SK-N-SH treated with all-trans-retinoic acid at 6 μM for 48 hours (cell line): ENCODE measurements at regions not wholly inside any gene's neighbourhood (a gene's known extent, or its start where the extent isn't known, plus 50 kb on each side); places are given as distances from the start of the nearest gene placed in this dataset.

ENCODE experiments used
- ATAC-seq: fragments of 200-7000 bp; cut with Tn5 transposase; 3 replicates; pipeline ENCODE4 v1.9.1; 2020; ENCODE audit warnings: mild to moderate bottlenecking, moderate library complexity
- ARNTL ChIP-seq: fragments of 450-650 bp; formaldehyde crosslinking; IDR thresholded peaks from 2 replicates; pipeline ENCODE4 v1.5.0; 2020; ENCODE audit warnings: low read depth, mild to moderate bottlenecking, moderate library complexity, borderline replicate concordance
- BACH2 ChIP-seq: fragments of 250-450 bp; sonication (Bioruptor Pico); IDR thresholded peaks from 2 replicates; pipeline ENCODE4 v1.9.0; 2021; ENCODE audit warnings: mild to moderate bottlenecking, borderline replicate concordance
- CSDC2 ChIP-seq: fragments of 250-450 bp; sonication (Bioruptor Pico); IDR thresholded peaks from 2 replicates; pipeline ENCODE4 v1.5.0; 2020; ENCODE audit warnings: mild to moderate bottlenecking, moderate library complexity
- CSRNP3 ChIP-seq: fragments of 250-450 bp; sonication (Bioruptor Pico); IDR thresholded peaks from 2 replicates; pipeline ENCODE4 v1.5.1; 2021; ENCODE audit warnings: mild to moderate bottlenecking, moderate library complexity
- ESRRG ChIP-seq: fragments of 250-450 bp; sonication (Bioruptor Pico); IDR thresholded peaks from 2 replicates; pipeline ENCODE4 v1.6.1; 2021; ENCODE audit warnings: mild to moderate bottlenecking
- PATZ1 ChIP-seq: fragments of 250-450 bp; sonication (Bioruptor Pico); IDR thresholded peaks from 2 replicates; pipeline ENCODE4 v1.8.0; 2020; ENCODE audit warnings: mild to moderate bottlenecking, moderate library complexity, borderline replicate concordance
- PPARA ChIP-seq: fragments of 250-450 bp; sonication (Bioruptor Pico); IDR thresholded peaks from 2 replicates; pipeline ENCODE4 v1.5.0; 2020; ENCODE audit warnings: mild to moderate bottlenecking, borderline replicate concordance
- TCF4 ChIP-seq: fragments of 250-450 bp; sonication (Bioruptor Pico); IDR thresholded peaks from 2 replicates; pipeline ENCODE4 v1.8.0; 2021; ENCODE audit warnings: mild to moderate bottlenecking, moderate library complexity, borderline replicate concordance
- TOX ChIP-seq: fragments of 250-450 bp; sonication (Bioruptor Pico); IDR thresholded peaks from 2 replicates; pipeline ENCODE4 v1.8.0; 2021; ENCODE audit warnings: mild to moderate bottlenecking, moderate library complexity, borderline replicate concordance
- ZC3H10 ChIP-seq: fragments of 250-450 bp; sonication (Bioruptor Pico); IDR thresholded peaks from 2 replicates; pipeline ENCODE4 v1.5.1; 2021; ENCODE audit warnings: mild to moderate bottlenecking, moderate library complexity
- ZNF565 ChIP-seq: fragments of 450-650 bp; formaldehyde crosslinking; conservative IDR thresholded peaks from 2 replicates; pipeline ENCODE4 v1.5.0; 2020; ENCODE audit warnings: low read depth, mild to moderate bottlenecking, moderate library complexity
- ZNF70 ChIP-seq: fragments of 450-650 bp; formaldehyde crosslinking; IDR thresholded peaks from 2 replicates; pipeline ENCODE4 v1.5.0; 2020; ENCODE audit warnings: mild to moderate bottlenecking, moderate library complexity
- ZNF8 ChIP-seq: fragments of 450-650 bp; formaldehyde crosslinking; IDR thresholded peaks from 2 replicates; pipeline ENCODE4 v1.5.0; 2020; ENCODE audit warnings: mild to moderate bottlenecking, moderate library complexity
- TF ChIP-seq, protein P1 (sequence below): fragments of 250-450 bp; sonication (Bioruptor Pico); IDR thresholded peaks from 2 replicates; pipeline ENCODE4 v1.5.0; 2020; ENCODE audit warnings: mild to moderate bottlenecking, moderate library complexity
- TF ChIP-seq, protein P2 (sequence below): fragments of 250-450 bp; sonication (Bioruptor Pico); IDR thresholded peaks from 2 replicates; pipeline ENCODE4 v1.8.0; 2021; ENCODE audit warnings: low read depth, mild to moderate bottlenecking, moderate library complexity, borderline replicate concordance

DNA sequence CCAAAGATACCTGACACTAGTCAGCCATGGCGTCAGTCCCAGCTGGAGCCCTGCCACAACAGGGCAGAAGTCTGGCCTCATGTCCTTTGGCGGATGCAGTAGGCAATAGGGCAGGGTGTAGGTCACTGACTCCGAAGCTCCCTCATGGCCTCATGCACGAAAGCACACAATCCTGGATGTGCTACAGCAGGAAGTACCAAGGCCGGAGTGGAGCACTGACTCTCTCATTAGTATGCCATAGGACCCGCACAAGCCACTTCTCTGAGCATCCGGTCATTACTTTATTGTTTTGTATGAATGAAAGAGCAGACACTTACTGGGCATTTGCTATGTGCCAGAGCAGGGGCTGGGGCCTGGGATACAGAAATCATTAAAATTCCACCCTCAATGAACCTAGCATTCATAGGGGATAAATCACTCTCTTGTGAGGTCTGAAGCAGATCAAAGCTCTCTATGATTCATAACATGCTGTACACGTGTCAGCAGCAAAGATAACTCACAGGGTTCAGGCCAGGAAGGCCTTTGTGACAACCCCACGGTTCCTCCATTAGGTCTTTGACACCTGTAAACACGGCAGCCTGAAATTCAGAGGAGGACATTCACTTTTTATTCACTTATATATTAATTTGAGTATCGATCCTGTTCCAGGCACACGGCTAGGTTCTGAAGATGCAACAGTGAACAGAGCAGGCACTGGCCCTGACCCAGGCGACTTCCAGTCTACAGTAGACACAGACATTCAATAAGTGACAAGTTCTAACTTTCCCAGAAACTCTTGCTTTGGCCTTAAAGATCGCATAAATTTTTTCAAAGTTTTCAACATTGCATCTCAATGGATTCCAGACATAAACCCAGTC, 357.9 kb upstream of the USP24 start (continued):
- TF ChIP-seq, protein P1, sequence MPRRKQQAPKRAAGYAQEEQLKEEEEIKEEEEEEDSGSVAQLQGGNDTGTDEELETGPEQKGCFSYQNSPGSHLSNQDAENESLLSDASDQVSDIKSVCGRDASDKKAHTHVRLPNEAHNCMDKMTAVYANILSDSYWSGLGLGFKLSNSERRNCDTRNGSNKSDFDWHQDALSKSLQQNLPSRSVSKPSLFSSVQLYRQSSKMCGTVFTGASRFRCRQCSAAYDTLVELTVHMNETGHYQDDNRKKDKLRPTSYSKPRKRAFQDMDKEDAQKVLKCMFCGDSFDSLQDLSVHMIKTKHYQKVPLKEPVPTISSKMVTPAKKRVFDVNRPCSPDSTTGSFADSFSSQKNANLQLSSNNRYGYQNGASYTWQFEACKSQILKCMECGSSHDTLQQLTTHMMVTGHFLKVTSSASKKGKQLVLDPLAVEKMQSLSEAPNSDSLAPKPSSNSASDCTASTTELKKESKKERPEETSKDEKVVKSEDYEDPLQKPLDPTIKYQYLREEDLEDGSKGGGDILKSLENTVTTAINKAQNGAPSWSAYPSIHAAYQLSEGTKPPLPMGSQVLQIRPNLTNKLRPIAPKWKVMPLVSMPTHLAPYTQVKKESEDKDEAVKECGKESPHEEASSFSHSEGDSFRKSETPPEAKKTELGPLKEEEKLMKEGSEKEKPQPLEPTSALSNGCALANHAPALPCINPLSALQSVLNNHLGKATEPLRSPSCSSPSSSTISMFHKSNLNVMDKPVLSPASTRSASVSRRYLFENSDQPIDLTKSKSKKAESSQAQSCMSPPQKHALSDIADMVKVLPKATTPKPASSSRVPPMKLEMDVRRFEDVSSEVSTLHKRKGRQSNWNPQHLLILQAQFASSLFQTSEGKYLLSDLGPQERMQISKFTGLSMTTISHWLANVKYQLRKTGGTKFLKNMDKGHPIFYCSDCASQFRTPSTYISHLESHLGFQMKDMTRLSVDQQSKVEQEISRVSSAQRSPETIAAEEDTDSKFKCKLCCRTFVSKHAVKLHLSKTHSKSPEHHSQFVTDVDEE = no peak
- no peak for TF ChIP-seq ESRRG (CRISPR knock-in tag)
- TF ChIP-seq CSRNP3 (CRISPR knock-in tag) = no peak
- TF ChIP-seq, all 23 proteins: peak for 0

DNA sequence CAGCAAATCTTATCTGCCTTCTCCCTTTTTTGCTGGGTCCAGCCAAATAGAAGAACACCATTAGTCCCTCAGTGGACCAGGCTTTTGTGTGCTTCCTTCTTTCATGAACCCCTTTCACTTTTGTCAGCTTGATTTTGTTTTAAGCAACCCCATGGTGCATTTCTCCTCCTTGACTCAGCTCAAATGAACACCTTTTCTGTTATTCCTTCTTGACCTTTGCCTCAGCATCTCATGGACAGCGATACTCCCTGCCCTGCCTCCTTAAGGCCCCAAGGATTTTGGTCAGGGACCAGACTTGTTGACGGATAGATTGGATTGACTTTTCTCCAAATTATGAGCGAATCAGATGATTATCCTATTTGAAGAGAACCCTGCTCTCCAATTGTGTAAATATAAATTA, 356.6 kb upstream of the USP24 start:
- no peak for ATAC-seq

GRCh38 chr1:55569417-55569816, 354.3 kb upstream of the USP24 start:
- no peak for ATAC-seq
- TF ChIP-seq ARNTL (CRISPR knock-in tag) (no peak), ZNF565 (CRISPR knock-in tag) (no peak), ZNF70 (CRISPR knock-in tag) (no peak), ZNF8 (CRISPR knock-in tag) (no peak), TCF4 (no peak), TOX (CRISPR knock-in tag) (no peak), PPARA (CRISPR knock-in tag) (no peak), PATZ1 (CRISPR knock-in tag) (no peak), BACH2 (CRISPR knock-in tag) (no peak), ZC3H10 (CRISPR knock-in tag) (no peak), CSDC2 (no peak)
- TF ChIP-seq, protein P1 = no peak

More for the DNA sequence above, 356.6 kb upstream of the USP24 start:
- TF ChIP-seq, protein P2, sequence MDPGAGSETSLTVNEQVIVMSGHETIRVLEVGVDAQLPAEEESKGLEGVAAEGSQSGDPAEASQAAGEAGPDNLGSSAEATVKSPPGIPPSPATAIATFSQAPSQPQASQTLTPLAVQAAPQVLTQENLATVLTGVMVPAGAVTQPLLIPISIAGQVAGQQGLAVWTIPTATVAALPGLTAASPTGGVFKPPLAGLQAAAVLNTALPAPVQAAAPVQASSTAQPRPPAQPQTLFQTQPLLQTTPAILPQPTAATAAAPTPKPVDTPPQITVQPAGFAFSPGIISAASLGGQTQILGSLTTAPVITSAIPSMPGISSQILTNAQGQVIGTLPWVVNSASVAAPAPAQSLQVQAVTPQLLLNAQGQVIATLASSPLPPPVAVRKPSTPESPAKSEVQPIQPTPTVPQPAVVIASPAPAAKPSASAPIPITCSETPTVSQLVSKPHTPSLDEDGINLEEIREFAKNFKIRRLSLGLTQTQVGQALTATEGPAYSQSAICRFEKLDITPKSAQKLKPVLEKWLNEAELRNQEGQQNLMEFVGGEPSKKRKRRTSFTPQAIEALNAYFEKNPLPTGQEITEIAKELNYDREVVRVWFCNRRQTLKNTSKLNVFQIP (CRISPR knock-in tag) = no peak
- TF ChIP-seq ESRRG (CRISPR knock-in tag) = no peak
- TF ChIP-seq ZNF70 (CRISPR knock-in tag) = no peak
- no peak for TF ChIP-seq TOX (CRISPR knock-in tag)
- no peak for TF ChIP-seq BACH2 (CRISPR knock-in tag)
- TF ChIP-seq ARNTL (CRISPR knock-in tag) = no peak
- TF ChIP-seq TCF4 = no peak
